Calu3 (cell line): ENCODE measurements at regions not wholly inside any gene's neighbourhood (a gene's known extent, or its start where the extent isn't known, plus 50 kb on each side); places are given as distances from the start of the nearest gene placed in this dataset.

Experiments used
- BruUV-seq: library from RNA; stranded (reverse); fragments of 400-500 nt; replicated peaks from 2 replicates; lab custom pipeline; 2021; lab: Mats Ljungman, UMichigan
- CTCF ChIA-PET: fragments of 300-600 bp; sonication (Branson Sonifier 250); formaldehyde crosslinking; loops from one replicate; lab custom pipeline; 2022; ENCODE audit warnings: antibody characterized with exemption; lab: Charles Lee
- DNase-seq: peaks from one replicate; pipeline ENCODE4 v3.0.0; 2022
- H3K27ac Mint-ChIP-seq: one replicate; pipeline ENCODE4 v1.8.0; 2022; ENCODE audit warnings: mixed read lengths; ENCODE audit not compliant: unreplicated experiment
- H3K27me3 Mint-ChIP-seq: one replicate; pipeline ENCODE4 v1.8.0; 2022; ENCODE audit warnings: mixed read lengths; ENCODE audit not compliant: unreplicated experiment
- H3K36me3 Mint-ChIP-seq: one replicate; pipeline ENCODE4 v1.8.0; 2022; ENCODE audit warnings: mild to moderate bottlenecking, moderate library complexity, mixed read lengths; ENCODE audit not compliant: insufficient read depth, unreplicated experiment
- H3K4me1 Mint-ChIP-seq: one replicate; pipeline ENCODE4 v1.8.0; 2022; ENCODE audit warnings: mild to moderate bottlenecking, low read depth, mixed read lengths; ENCODE audit not compliant: unreplicated experiment
- H3K4me3 Mint-ChIP-seq: one replicate; pipeline ENCODE4 v1.8.0; 2022; ENCODE audit warnings: mild to moderate bottlenecking, low read depth, moderate library complexity, mixed read lengths; ENCODE audit not compliant: unreplicated experiment
- H3K9me3 Mint-ChIP-seq: one replicate; pipeline ENCODE4 v1.8.0; 2022; ENCODE audit warnings: low read depth, mixed read lengths; ENCODE audit not compliant: unreplicated experiment
- CTCF ChIP-seq: fragments of 200-600 bp; IDR thresholded peaks from one replicate; pipeline ENCODE4 v1.8.0; 2022; ENCODE audit warnings: antibody characterized with exemption; ENCODE audit not compliant: unreplicated experiment
- intact Hi-C: fragments of 100-400 bp; cut with micrococcal nuclease; formaldehyde crosslinking; loops from one replicate; pipeline ENCODE4 v1.10.0; 2022; ENCODE audit not compliant: unreplicated experiment

GRCh38 chr5:73336366-73336765 is 112.2 kb downstream of the FOXD1 start:
- Mint-ChIP-seq H3K9me3 (no peaks in the 10 kb centered on the region), H3K36me3 (no peaks in the 10 kb centered on the region)
- CTCF ChIA-PET, result no interaction called here

GRCh38 chr5:73333944-73334703 is 114.5 kb downstream of the FOXD1 start:
- H3K4me1 Mint-ChIP-seq, result no peaks in the 10 kb centered on the region
- no peak overlapping the region for H3K4me3 Mint-ChIP-seq
- TF ChIP-seq CTCF, result no peak
- intact Hi-C loops, result no loop called here
- BruUV-seq, result no TSS peak
- peaks cover 70% of the 10 kb centered on the region for H3K27me3 Mint-ChIP-seq
- DNase-seq, result no peak
- no peak overlapping the region for H3K27ac Mint-ChIP-seq
- H3K9me3 Mint-ChIP-seq, result no peaks in the 10 kb centered on the region
- CTCF ChIA-PET, result no interaction called here
- H3K36me3 Mint-ChIP-seq, result no peaks in the 10 kb centered on the region

More at GRCh38 chr5:73336366-73336765, 112.2 kb downstream of the FOXD1 start:
- Mint-ChIP-seq H3K4me3 (no peak overlapping the region), H3K4me1 (no peaks in the 10 kb centered on the region), H3K27ac (no peak overlapping the region), H3K27me3 (peaks cover 93% of the 10 kb centered on the region)
- intact Hi-C loops, result no loop called here
- no peak for DNase-seq
- no peak for TF ChIP-seq CTCF
- BruUV-seq, result no TSS peak

- intact Hi-C loops, result no loop called here
- Mint-ChIP-seq H3K27me3 (peaks cover 35% of the 10 kb centered on the region), H3K9me3 (no peaks in the 10 kb centered on the region), H3K4me1 (no peaks in the 10 kb centered on the region), H3K27ac (no peak overlapping the region), H3K36me3 (no peaks in the 10 kb centered on the region), H3K4me3 (no peak overlapping the region)
- DNase-seq, result no peak
- no peak for TF ChIP-seq CTCF
- CTCF ChIA-PET, result interaction anchor here (0.6 kb wide), 1 partner anchor 1155 kb away, joined by 3 read pairs; no protein-coding TSS in a partner anchor
- no TSS peak for BruUV-seq
These were observed 118.0 kb downstream of the FOXD1 start for GRCh38 chr5:73330613-73331012.

- CTCF ChIA-PET, result no interaction called here
- Mint-ChIP-seq H3K36me3 (no peaks in the 10 kb centered on the region), H3K27ac (no peak overlapping the region), H3K4me1 (no peaks in the 10 kb centered on the region), H3K9me3 (no peaks in the 10 kb centered on the region), H3K4me3 (no peak overlapping the region), H3K27me3 (peaks cover 35% of the 10 kb centered on the region)
- no TSS peak for BruUV-seq
- no peak for DNase-seq
- intact Hi-C loops, result no loop called here
- TF ChIP-seq CTCF, result no peak
These were observed 119.9 kb downstream of the FOXD1 start for GRCh38 chr5:73328640-73329039.
